ENCODE measurements at regions not wholly inside any gene's neighbourhood (a gene's known extent, or its start where the extent isn't known, plus 50 kb on each side); places are given as distances from the start of the nearest gene placed in this dataset.

DNA sequence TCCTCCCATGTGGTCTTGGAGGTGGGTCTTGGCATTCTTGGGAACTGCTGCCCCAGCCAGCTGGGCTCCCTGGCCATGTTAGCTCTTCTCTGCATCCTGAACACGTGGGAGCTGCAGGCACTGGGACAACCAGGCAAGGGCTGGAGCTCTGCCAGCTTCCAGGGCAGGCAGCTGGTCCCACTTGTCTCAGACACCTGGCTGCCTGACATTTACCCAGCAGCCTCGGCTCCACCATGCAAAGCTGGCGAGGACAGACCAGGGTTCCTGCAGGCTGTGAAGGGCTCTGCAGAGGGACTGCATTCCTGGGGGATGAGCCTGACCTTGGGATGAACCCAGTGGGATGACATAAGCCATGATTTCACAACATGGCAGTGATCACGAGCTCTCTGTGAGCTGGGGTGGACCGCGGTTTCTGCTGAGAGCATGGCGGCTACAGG, 99.0 kb upstream of the TSHZ3 start (continued):
- TF ChIP-seq TRIM22 (IDR thresholded peaks at IDR 0.05) (no peak), XBP1 (CRISPR knock-in tag; IDR thresholded peaks at IDR 0.05) (no peak), ZNF546 (CRISPR knock-in tag; conservative IDR thresholded peaks at IDR 0.05) (no peak), ARID4A (CRISPR knock-in tag; IDR thresholded peaks at IDR 0.05; ENCODE audit: borderline replicate concordance) (no peak), ETV6 (CRISPR knock-in tag; conservative IDR thresholded peaks at IDR 0.05) (no peak)

DNA sequence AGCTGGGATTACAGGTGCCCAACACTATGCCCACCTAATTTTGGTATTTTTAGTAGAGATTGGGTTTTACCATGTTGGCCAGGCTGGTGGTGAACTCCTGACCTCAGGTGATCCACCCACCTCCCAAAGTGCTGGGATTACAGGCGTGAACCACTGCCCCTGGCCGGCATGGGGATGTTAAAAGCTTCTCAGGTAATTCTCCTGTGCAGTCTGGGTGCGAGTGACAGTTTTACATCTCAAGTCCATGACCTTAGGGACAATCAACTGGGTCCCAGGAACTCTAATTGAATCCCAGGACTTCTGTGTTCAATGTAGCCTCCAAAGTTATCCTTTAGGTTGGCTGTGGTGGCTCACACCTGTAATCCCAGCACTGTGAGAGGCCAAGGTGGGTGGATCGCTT, 100.1 kb upstream of the TSHZ3 start:
- ATAC-seq (no peak), FAIRE-seq (no peak), DNase-seq (ENCODE audit: low spot score) (no peak)
- intact Hi-C loops (cut with micrococcal nuclease; ENCODE audit: unreplicated experiment) (no loop called here), in situ Hi-C loops (cut with HindIII; ENCODE audit: extremely low pct_ligation_motif_present, low pct_unique_long_range_greater_than_20kb) (no loop called here)
- Histone ChIP-seq H3K27ac (ENCODE audit: extremely low read length, insufficient read depth, low read length) (no peak overlapping the region), H3K27me3 (ENCODE audit: control insufficient read depth in 1 of 2, insufficient read depth in 2 of 2, low read length in 2 of 2) (no peaks in the 10 kb centered on the region), H2AFZ (ENCODE audit: low read length) (no peak overlapping the region), H3K79me2 (ENCODE audit: insufficient read depth, low read length) (no peaks in the 10 kb centered on the region), H3K9me3 (ENCODE audit: low read length) (peaks cover 69% of the 10 kb centered on the region), H3K4me2 (ENCODE audit: low read depth, low read length) (no peak overlapping the region), H3K4me3 (replicated peaks in 1 of 3; ENCODE audit: insufficient read depth in 1 of 3, low read depth in 2 of 3, low read length in 3 of 3) (no peak overlapping the region), H4K20me1 (ENCODE audit: insufficient read depth, low read length) (no peaks in the 10 kb centered on the region), H3K36me3 (replicated peaks in 1 of 2; ENCODE audit: control insufficient read depth in 1 of 2, insufficient read depth in 2 of 2, low read length in 2 of 2) (no peaks in the 10 kb centered on the region), H3K9ac (ENCODE audit: insufficient read depth, low read depth, low read length) (no peak overlapping the region), H3K4me1 (ENCODE audit: insufficient read depth, low read length) (no peaks in the 10 kb centered on the region)
- BruUV-seq (replicated peaks) = no TSS peak
- POLR2A ChIA-PET = no interaction called here
- WGBS (ENCODE audit: low lambda C conversion rate) = 25% methylated on average over 1 of the region's 4 CpGs
- no peak for TF ChIP-seq CREBL2 (CRISPR knock-in tag; IDR thresholded peaks at IDR 0.05; ENCODE audit: borderline replicate concordance)
- TF ChIP-seq ZFP36L1 (CRISPR knock-in tag; IDR thresholded peaks at IDR 0.05) = no peak
- TF ChIP-seq REPIN1 (CRISPR knock-in tag; IDR thresholded peaks at IDR 0.05; ENCODE audit: borderline replicate concordance, low read depth) = no peak
- CTCF ChIA-PET (ENCODE audit: low intra/inter-chr PET ratio, low total read pairs) = no interaction called here

Data from HepG2 (cell line).